ENCODE measurements at regions not wholly inside any gene's neighbourhood (a gene's known extent, or its start where the extent isn't known, plus 50 kb on each side); places are given as distances from the start of the nearest gene placed in this dataset.

- TF ChIP-seq, protein P1, sequence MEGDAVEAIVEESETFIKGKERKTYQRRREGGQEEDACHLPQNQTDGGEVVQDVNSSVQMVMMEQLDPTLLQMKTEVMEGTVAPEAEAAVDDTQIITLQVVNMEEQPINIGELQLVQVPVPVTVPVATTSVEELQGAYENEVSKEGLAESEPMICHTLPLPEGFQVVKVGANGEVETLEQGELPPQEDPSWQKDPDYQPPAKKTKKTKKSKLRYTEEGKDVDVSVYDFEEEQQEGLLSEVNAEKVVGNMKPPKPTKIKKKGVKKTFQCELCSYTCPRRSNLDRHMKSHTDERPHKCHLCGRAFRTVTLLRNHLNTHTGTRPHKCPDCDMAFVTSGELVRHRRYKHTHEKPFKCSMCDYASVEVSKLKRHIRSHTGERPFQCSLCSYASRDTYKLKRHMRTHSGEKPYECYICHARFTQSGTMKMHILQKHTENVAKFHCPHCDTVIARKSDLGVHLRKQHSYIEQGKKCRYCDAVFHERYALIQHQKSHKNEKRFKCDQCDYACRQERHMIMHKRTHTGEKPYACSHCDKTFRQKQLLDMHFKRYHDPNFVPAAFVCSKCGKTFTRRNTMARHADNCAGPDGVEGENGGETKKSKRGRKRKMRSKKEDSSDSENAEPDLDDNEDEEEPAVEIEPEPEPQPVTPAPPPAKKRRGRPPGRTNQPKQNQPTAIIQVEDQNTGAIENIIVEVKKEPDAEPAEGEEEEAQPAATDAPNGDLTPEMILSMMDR (IDR thresholded peaks at IDR 0.05) = no peak
- TF ChIP-seq POLR2A (IDR thresholded peaks at IDR 0.05) = no peak
Measured at GRCh38 chr18:55100817-55101457, 141.7 kb upstream of the CCDC68 start.

Measured in body of pancreas (tissue), 4 donors.